Stimulated activated CD8-positive, alpha-beta memory T cell treated with anti-CD3 and anti-CD28 coated beads, Interleukin-7, amount 100 ng/mL, for 48 hours (primary cell): ENCODE measurements at regions not wholly inside any gene's neighbourhood (a gene's known extent, or its start where the extent isn't known, plus 50 kb on each side); places are given as distances from the start of the nearest gene placed in this dataset.

Experiments
- DNase-seq, 2 donors: peaks; one replicate each; pipeline ENCODE4 v3.0.0-alpha.2; 2020; ENCODE audit warnings: low read depth in 1 of 2; ENCODE audit errors: extremely low read depth in 1 of 2

- peak in 1 of 2 donors; percentile 14 for DNase-seq
Observed at GRCh38 chr13:40235160-40235796, 431.2 kb downstream of the FOXO1 start.

- no peak for DNase-seq
Observed at GRCh38 chr13:40236566-40237168, 429.8 kb downstream of the FOXO1 start.

DNA sequence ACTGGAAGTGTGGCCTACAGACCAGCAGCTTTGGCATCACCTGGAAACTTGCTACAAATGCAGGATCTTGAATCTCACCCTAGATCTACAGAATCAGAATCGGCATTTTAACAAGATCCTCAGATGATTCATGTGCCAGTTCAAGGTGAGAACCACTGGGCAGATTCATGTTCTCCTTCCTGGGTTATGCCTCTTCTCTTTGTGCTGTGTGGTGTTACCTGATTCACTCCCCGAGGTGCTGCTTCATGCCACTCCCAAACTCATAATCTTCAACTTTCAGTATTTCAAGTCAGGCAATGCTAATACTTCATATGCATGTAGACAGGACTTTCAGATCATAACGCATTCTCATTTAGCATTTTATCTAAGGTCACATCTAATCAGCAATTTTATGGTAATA lies 427.7 kb downstream of the FOXO1 start:
- no peak for DNase-seq

- DNase-seq, result no peak
Observed at GRCh38 chr13:40240293-40240692, 426.1 kb downstream of the FOXO1 start.

DNA sequence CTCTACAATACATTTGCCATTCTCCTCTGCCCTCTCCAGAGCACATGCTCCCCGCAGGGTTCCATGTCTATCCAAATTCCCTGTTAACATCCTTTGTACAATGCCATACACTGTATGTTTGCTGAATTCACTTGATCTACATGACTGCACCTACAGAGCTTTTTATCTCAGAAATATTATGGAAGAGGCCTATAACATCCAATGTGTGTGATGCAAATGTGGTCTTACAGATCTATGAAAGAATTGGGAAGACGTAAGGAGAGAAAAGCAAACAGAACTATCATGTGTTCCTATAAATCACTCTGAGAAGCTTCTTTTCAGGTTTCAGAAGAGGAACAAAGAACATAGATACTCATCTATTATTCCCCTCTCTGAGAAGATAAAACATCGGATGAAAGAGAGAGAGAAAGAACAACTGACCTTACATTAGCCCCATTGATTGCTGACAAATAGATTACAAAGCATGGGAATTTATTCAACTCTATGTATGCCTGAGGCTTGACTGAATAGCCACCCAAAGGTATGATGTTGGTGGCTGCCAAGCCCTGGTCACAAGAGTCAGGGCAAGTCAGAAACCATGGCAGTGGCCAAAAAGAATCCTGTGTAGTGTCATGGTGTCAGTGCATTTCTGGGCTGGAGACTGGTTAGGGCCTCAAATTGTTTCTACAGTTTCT lies 425.2 kb downstream of the FOXO1 start:
- DNase-seq, result no peak

DNA sequence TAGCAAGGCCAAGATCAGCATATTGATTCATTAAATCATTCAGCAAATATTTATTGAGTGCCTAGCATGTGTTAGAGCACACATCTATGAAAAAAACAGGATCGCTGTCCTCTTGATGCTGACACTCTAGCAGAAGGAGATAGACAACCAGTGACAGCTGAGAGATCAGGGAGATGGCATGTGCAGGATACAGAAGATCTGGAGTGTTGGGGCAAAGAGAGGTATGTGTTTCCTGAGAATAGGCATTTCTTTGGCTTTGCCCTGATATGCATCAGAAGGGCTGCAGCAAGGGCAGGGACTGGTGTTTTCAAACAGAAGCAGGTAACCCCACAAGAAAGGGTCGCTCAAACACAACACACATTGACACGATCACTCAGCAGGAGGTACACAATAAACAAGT lies 423.4 kb downstream of the FOXO1 start:
- DNase-seq, result no peak

- DNase-seq, result no peak
Observed at GRCh38 chr13:40243982-40244381, 422.5 kb downstream of the FOXO1 start.

- no peak for DNase-seq
Observed at GRCh38 chr13:40245567-40245966, 420.9 kb downstream of the FOXO1 start.

GRCh38 chr13:40247845-40248244 lies 418.6 kb downstream of the FOXO1 start:
- no peak for DNase-seq

GRCh38 chr13:40251343-40252032 lies 415.0 kb downstream of the FOXO1 start:
- no peak for DNase-seq

- DNase-seq, result no peak
Observed at GRCh38 chr13:40252241-40252640, 414.2 kb downstream of the FOXO1 start.

DNA sequence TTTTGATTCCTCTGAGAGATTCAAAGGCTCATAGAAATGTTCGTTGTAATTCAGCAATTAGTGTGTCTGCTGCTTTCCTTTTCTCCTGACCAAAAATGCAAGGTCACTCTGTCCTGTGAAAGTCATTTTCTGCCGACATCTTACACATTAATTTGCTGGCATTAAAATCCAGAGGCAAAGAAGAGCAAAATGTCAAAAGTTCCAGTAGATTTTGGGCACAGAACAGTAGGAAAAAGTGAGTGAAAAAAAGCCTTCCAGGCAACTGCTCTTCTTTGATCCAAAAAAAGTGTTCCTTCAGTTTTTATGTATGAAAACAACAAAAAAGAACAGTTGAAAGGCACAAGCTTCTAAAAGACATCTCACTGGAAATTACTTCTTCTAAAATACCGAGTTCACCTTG lies 413.8 kb downstream of the FOXO1 start:
- DNase-seq, result no peak

DNA sequence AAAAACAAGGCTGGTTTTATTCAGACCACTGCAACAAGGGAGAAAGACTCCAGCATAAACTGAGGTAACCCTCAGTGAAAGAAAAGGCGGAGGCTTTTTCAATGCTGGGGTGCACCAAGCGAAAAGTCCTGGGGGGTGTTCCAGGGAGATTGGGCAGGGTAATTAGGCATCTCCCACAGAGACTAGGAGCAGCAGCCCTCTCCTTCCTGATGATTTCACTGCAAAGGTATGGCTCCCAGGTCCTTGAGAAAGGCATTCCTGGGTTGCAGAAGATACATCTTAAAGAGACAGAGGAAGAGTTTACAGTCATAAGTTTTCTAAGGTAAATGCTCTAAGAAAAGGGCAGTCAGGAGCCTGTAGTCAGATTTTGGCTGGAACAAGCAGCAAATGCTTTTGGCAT lies 412.0 kb downstream of the FOXO1 start:
- DNase-seq, result no peak

- DNase-seq, result no peak
Observed at GRCh38 chr13:40255551-40255950, 410.9 kb downstream of the FOXO1 start.

GRCh38 chr13:40259899-40260298 lies 406.5 kb downstream of the FOXO1 start:
- DNase-seq, result no peak

DNA sequence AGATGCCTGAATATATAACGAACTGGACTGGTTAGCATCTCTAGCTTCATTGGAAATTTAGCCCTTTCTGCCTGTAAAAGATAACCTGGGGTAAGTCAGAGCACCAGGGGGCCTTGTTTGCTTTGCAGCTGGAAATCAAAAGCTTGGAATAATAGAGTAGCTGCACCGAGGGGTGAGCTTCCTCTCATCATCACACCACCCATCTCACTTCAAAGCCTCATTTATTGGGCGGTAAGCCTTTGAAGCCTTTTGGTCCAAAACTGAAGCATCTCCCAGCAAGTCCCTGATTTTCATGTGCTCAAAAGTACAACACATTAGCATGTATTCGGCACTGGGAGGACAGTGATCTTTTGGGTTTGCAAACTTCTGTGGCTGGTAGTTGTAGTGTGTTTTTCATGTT lies 405.1 kb downstream of the FOXO1 start:
- no peak for DNase-seq

GRCh38 chr13:40261947-40262346 lies 404.5 kb downstream of the FOXO1 start:
- DNase-seq, result no peak

DNA sequence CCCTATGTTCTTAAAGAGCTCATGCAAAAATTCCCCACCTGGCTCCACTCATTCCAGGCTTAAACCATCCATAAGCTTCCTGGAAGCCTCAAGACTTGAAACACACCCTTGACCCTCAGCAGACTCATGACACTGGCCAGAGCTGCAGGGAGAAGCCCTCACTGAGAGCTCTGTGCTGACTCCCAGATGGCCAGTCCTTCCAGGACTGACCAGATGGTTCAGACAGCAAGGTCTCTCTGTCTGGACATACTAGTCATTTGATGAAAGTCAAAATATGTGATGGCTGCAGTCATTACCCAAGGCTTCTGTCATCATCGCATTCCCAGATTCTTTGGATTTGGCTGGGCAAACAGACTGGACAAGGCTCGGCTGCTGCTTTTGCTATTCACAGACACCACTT lies 397.4 kb downstream of the FOXO1 start:
- DNase-seq, result no peak

- no peak for DNase-seq
Observed at GRCh38 chr13:40270726-40271125, 395.7 kb downstream of the FOXO1 start.

DNA sequence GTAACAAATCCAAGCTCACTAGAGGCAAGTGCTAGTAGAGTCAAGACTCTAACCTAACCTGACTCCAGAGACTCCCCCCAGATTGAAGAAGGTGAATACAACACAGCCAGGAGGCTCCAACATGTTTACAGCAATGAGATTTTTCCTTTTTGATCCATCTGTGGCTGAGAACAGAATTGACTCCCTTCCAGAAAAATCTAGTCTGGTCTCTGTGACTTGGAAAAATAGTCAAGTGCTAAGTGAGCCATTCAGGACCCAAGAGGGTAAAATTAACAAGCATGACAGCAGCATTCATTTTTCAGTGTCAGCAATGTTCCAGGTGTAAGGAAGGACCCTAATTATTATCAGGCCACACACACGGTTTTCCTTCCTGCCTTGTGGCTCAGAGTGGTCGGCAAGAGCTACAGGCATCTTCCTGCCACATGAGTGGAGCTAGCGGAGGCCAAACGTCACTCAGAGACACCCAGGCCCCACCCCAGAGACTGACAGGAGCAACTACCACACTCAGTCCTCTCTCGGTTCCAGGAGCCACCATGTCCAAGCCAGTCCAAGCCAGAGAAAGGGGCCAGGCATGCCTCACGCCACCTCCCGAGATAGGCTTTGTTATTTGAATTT lies 395.1 kb downstream of the FOXO1 start:
- no peak for DNase-seq
